HEK293 (cell line): ENCODE measurements at regions not wholly inside any gene's neighbourhood (a gene's known extent, or its start where the extent isn't known, plus 50 kb on each side); places are given as distances from the start of the nearest gene placed in this dataset.
"Not testable (repeated sequence)": the region's sequence is repeated elsewhere in the genome, so short reads cannot be mapped to it uniquely, and the experiment has no call there.

Source experiments
- CTCF ChIA-PET: fragments of 350-600 bp; formaldehyde crosslinking; extraction: SDS; loops from one replicate; lab custom pipeline; 2021; ENCODE audit warnings: antibody characterized with exemption; lab: Yijun Ruan, JAX
- POLR2A ChIA-PET: fragments of 300-600 bp; formaldehyde crosslinking; extraction: SDS; loops from one replicate; lab custom pipeline; 2020; ENCODE audit warnings: antibody characterized with exemption, inconsistent platforms; lab: Yijun Ruan, JAX
- H3K27ac ChIP-seq: fragments of 200-500 bp; sonication (Bioruptor generic); 2 replicates; pipeline ENCODE4 v1.5.1; 2014; ENCODE audit warnings: low read depth, low read length, control low read depth, inconsistent platforms; ENCODE audit errors: extremely low read depth
- H3K36me3 ChIP-seq, 2 experiments: fragments of 200-500 bp in 1 of 2; sonication (Bioruptor generic) in 1 of 2; 1 replicate in 1 of 2; 2 replicates in 1 of 2; pipeline ENCODE4 v1.5.1; 2014 to 2017; ENCODE audit warnings: inconsistent platforms in 2 of 2, low read length in 2 of 2; ENCODE audit not compliant: control insufficient read depth in 2 of 2, insufficient read depth in 1 of 2
- H3K4me1 ChIP-seq: fragments of 200-500 bp; sonication (Bioruptor generic); 2 replicates; pipeline ENCODE4 v1.5.1; 2014; ENCODE audit warnings: mild to moderate bottlenecking, low read length, inconsistent platforms; ENCODE audit not compliant: control insufficient read depth, insufficient read depth
- H3K4me3 ChIP-seq: 2 replicates; pipeline ENCODE4 v1.5.1; 2011; ENCODE audit warnings: low read depth, mild to moderate bottlenecking, control low read depth, low read length, moderate library complexity
- H3K9me3 ChIP-seq: fragments of 200-500 bp; sonication (Bioruptor generic); 2 replicates; pipeline ENCODE4 v1.5.1; 2014; ENCODE audit warnings: low read depth, low read length, inconsistent platforms; ENCODE audit not compliant: control insufficient read depth, insufficient read depth
- HOXA7 ChIP-seq: sonication (generic); formaldehyde crosslinking; IDR thresholded peaks from 2 replicates; pipeline ENCODE4 v1.8.1; 2022; ENCODE audit warnings: missing genetic modification reagents, borderline replicate concordance
- MEIS1 ChIP-seq: sonication (generic); formaldehyde crosslinking; IDR thresholded peaks from 2 replicates; pipeline ENCODE4 v1.8.1; 2022; ENCODE audit warnings: missing genetic modification reagents, mild to moderate bottlenecking, borderline replicate concordance
- OVOL3 ChIP-seq: fragments of 450-650 bp; formaldehyde crosslinking; IDR thresholded peaks from 2 replicates; pipeline ENCODE4 v1.5.1; 2016; ENCODE audit warnings: missing biosample characterization, missing genetic modification characterization
- SP2 ChIP-seq: fragments of 450-650 bp; formaldehyde crosslinking; IDR thresholded peaks from 2 replicates; pipeline ENCODE4 v1.5.1; 2016; ENCODE audit warnings: missing biosample characterization, missing genetic modification characterization
- ZBTB20 ChIP-seq: fragments of 450-650 bp; formaldehyde crosslinking; IDR thresholded peaks from 2 replicates; pipeline ENCODE4 v1.5.1; 2016; ENCODE audit warnings: missing biosample characterization, missing genetic modification characterization
- ZBTB48 ChIP-seq: fragments of 450-650 bp; formaldehyde crosslinking; IDR thresholded peaks from 2 replicates; pipeline ENCODE4 v1.5.1; 2016; ENCODE audit warnings: missing biosample characterization, missing genetic modification characterization
- ZNF121 ChIP-seq: fragments of 450-650 bp; formaldehyde crosslinking; IDR thresholded peaks from 2 replicates; pipeline ENCODE4 v1.5.1; 2016; ENCODE audit warnings: missing biosample characterization, missing genetic modification characterization
- ZNF621 ChIP-seq: fragments of 450-650 bp; formaldehyde crosslinking; IDR thresholded peaks from 2 replicates; pipeline ENCODE4 v1.5.1; 2017; ENCODE audit warnings: missing biosample characterization, missing genetic modification characterization
- ZNF626 ChIP-seq: fragments of 450-650 bp; sonication (Bioruptor Pico); formaldehyde crosslinking; IDR thresholded peaks from 2 replicates; pipeline ENCODE4 v1.5.1; 2018; ENCODE audit warnings: missing biosample characterization, missing genetic modification characterization, inconsistent platforms
- ZNF660 ChIP-seq: fragments of 450-650 bp; IDR thresholded peaks from 2 replicates; pipeline ENCODE4 v1.5.1; 2018; ENCODE audit warnings: missing biosample characterization, mild to moderate bottlenecking, missing genetic modification characterization
- TF ChIP-seq, protein P1 (sequence below): IDR thresholded peaks from 2 replicates; pipeline ENCODE4 v1.6.1; 2011; ENCODE audit warnings: mild to moderate bottlenecking, low read depth, low read length, borderline replicate concordance
- TF ChIP-seq, protein P2 (sequence below): fragments of 450-650 bp; formaldehyde crosslinking; IDR thresholded peaks from 2 replicates; pipeline ENCODE4 v1.5.1; 2016; ENCODE audit warnings: missing biosample characterization, missing genetic modification characterization, borderline replicate concordance
- TF ChIP-seq, protein P3 (sequence below): fragments of 450-650 bp; formaldehyde crosslinking; IDR thresholded peaks from 2 replicates; pipeline ENCODE4 v1.5.1; 2017; ENCODE audit warnings: missing biosample characterization, missing genetic modification characterization
- TF ChIP-seq, protein P4 (sequence below): fragments of 450-650 bp; formaldehyde crosslinking; IDR thresholded peaks from 2 replicates; pipeline ENCODE4 v1.5.1; 2017; ENCODE audit warnings: missing biosample characterization, missing genetic modification characterization

DNA sequence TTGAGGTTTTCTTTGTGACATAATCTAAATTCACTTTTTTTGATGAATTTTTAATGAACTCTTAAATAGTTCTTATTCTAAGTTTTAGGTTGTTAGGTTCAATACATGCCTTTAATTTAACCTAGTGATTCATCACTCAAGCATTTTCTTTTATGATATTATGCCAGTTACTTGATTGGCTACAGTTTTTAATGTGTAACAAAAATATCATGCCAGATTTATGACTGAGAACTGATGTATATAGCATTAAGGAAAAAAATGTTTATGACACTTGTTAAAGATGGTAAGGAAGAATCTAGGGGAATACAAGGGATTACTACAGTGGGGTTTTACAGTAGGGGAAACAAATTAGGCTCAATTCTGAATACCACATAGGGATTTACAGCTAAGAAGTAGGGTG, 103.1 kb downstream of the VGLL3 start:
- Histone ChIP-seq H3K9me3 (no peaks in the 10 kb centered on the region), H3K4me3 (no peak overlapping the region)
- POLR2A ChIA-PET, result no interaction called here

DNA sequence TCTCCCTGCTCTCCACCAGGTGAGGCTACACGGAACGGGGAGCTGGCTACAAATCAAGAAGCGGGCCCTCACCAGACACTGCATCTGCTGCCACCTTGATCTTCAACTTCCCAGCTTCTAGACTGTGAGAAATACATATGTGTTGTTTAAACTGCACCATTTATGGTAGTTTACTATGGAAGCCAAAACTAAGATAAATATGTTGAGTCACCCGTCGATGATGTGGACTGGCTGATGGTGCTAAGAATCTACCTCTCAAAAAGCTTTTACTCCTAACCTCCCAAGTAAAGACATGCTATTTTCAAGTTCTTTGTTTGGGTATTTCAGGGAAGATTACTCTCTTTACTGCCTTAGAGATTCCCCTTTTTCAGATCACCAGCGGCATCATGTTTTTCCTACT, 110.9 kb downstream of the VGLL3 start:
- POLR2A ChIA-PET, result no interaction called here
- no peaks in the 10 kb centered on the region for H3K4me1 ChIP-seq
- H3K36me3 ChIP-seq, result no peaks in the 10 kb centered on the region
- no peaks in the 10 kb centered on the region for H3K9me3 ChIP-seq
- H3K4me3 ChIP-seq, result no peak overlapping the region
- H3K27ac ChIP-seq, result no peak overlapping the region
- CTCF ChIA-PET, result no interaction called here
- TF ChIP-seq ZBTB20 (tag by site-specific recombination), result no peak
- TF ChIP-seq, protein P1, sequence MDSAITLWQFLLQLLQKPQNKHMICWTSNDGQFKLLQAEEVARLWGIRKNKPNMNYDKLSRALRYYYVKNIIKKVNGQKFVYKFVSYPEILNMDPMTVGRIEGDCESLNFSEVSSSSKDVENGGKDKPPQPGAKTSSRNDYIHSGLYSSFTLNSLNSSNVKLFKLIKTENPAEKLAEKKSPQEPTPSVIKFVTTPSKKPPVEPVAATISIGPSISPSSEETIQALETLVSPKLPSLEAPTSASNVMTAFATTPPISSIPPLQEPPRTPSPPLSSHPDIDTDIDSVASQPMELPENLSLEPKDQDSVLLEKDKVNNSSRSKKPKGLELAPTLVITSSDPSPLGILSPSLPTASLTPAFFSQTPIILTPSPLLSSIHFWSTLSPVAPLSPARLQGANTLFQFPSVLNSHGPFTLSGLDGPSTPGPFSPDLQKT, result no peak
- TF ChIP-seq MEIS1 (CRISPR knock-in tag), result no peak
- no peak for TF ChIP-seq HOXA7 (CRISPR knock-in tag)
- TF ChIP-seq, protein P2, sequence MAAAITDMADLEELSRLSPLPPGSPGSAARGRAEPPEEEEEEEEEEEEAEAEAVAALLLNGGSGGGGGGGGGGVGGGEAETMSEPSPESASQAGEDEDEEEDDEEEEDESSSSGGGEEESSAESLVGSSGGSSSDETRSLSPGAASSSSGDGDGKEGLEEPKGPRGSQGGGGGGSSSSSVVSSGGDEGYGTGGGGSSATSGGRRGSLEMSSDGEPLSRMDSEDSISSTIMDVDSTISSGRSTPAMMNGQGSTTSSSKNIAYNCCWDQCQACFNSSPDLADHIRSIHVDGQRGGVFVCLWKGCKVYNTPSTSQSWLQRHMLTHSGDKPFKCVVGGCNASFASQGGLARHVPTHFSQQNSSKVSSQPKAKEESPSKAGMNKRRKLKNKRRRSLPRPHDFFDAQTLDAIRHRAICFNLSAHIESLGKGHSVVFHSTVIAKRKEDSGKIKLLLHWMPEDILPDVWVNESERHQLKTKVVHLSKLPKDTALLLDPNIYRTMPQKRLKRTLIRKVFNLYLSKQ (tag by site-specific recombination), result no peak
- TF ChIP-seq ZNF621 (tag by site-specific recombination), result no peak
- no peak for TF ChIP-seq ZNF626 (tag by site-specific recombination)

More for the DNA sequence above, 103.1 kb downstream of the VGLL3 start:
- H3K36me3 ChIP-seq, result no peaks in the 10 kb centered on the region
- CTCF ChIA-PET, result no interaction called here
- TF ChIP-seq, protein P3, sequence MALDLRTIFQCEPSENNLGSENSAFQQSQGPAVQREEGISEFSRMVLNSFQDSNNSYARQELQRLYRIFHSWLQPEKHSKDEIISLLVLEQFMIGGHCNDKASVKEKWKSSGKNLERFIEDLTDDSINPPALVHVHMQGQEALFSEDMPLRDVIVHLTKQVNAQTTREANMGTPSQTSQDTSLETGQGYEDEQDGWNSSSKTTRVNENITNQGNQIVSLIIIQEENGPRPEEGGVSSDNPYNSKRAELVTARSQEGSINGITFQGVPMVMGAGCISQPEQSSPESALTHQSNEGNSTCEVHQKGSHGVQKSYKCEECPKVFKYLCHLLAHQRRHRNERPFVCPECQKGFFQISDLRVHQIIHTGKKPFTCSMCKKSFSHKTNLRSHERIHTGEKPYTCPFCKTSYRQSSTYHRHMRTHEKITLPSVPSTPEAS (tag by site-specific recombination), result no peak
- no peak for TF ChIP-seq SP2
- no peak for TF ChIP-seq MEIS1 (CRISPR knock-in tag)
- no peak for TF ChIP-seq ZBTB48 (tag by site-specific recombination)
- no peak for TF ChIP-seq OVOL3
- TF ChIP-seq ZNF660 (tag by site-specific recombination), result no peak
- TF ChIP-seq, protein P4, sequence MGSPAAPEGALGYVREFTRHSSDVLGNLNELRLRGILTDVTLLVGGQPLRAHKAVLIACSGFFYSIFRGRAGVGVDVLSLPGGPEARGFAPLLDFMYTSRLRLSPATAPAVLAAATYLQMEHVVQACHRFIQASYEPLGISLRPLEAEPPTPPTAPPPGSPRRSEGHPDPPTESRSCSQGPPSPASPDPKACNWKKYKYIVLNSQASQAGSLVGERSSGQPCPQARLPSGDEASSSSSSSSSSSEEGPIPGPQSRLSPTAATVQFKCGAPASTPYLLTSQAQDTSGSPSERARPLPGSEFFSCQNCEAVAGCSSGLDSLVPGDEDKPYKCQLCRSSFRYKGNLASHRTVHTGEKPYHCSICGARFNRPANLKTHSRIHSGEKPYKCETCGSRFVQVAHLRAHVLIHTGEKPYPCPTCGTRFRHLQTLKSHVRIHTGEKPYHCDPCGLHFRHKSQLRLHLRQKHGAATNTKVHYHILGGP (tag by site-specific recombination), result no peak
- no peak for TF ChIP-seq ZNF121 (tag by site-specific recombination)
- H3K4me1 ChIP-seq, result no peaks in the 10 kb centered on the region
- H3K27ac ChIP-seq, result no peak overlapping the region

DNA sequence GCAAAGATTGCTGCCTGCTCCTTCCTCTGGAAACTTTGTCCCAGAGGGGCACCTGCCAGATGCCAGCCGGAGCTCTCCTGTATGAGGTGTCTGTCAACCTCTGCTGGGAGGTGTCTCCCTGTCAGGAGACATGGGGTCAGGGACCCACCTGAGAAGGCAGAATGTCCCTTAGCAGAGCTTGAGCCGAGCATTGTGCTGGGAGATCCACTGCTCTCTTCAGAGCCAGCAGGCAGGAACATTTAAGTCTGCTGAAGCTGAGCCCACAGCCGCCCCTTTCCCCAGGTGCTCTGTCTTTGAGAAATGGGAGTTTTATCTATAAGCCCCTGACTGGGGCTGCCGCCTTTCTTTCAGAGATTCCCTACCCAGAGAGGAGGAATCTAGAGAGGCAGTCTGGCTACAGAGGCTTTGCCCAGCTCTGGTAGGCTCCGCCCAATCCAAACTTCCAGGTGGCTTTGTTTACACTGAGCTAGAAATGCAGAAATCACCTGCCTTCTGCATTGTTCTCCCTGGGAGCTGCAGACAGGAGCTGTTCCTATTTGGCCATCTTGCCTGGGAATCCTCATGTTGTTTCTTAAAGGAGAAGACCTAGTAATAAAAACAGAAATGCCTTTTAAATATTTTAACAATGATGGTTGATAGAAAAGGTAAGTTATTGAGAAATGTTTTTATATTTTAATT, 114.3 kb downstream of the VGLL3 start:
- H3K36me3 ChIP-seq, H3K4me1 ChIP-seq, CTCF ChIA-PET, H3K9me3 ChIP-seq, H3K27ac ChIP-seq, POLR2A ChIA-PET, H3K4me3 ChIP-seq: not testable (repeated sequence)

DNA sequence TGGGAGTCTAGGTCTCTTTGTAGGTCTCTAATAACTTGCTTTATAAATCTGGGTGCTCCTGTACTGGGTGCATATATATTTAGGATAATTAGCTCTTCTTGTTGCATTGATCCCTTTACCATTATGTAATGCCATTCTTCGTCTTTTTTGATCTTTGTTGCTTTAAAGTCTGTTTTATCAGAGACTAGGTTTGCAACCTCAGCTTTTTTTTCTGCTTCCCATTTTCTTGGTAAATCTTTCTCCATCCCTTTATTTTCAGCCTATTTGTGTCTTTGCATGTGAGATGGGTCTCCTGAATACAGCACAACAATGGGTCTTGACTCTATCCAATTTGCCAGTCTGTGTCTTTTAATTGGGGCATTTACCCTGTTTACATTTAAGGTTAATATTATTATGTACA, 116.2 kb downstream of the VGLL3 start:
- H3K9me3 ChIP-seq, CTCF ChIA-PET, H3K4me1 ChIP-seq, H3K27ac ChIP-seq, H3K36me3 ChIP-seq, H3K4me3 ChIP-seq, POLR2A ChIA-PET: not testable (repeated sequence)
